H9 (cell line): ENCODE measurements at regions not wholly inside any gene's neighbourhood (a gene's known extent, or its start where the extent isn't known, plus 50 kb on each side); places are given as distances from the start of the nearest gene placed in this dataset.

Experiments
- DNase-seq: peaks from one replicate; pipeline ENCODE4 v3.0.0-alpha.2; 2017
- H2AFZ ChIP-seq: one replicate; pipeline ENCODE4 v1.6.1; 2013; ENCODE audit warnings: mild to moderate bottlenecking, low read length, control low read depth, moderate library complexity
- H2AK5ac ChIP-seq: 2 replicates; pipeline ENCODE4 v1.6.1; 2013; ENCODE audit warnings: low read length, control low read depth, mixed read lengths; ENCODE audit not compliant: insufficient read length
- H2BK120ac ChIP-seq: one replicate; pipeline ENCODE4 v1.6.1; 2013; ENCODE audit warnings: low read depth, mild to moderate bottlenecking, low read length, control low read depth, inconsistent platforms; ENCODE audit not compliant: poor library complexity, severe bottlenecking
- H2BK12ac ChIP-seq: 2 replicates; pipeline ENCODE4 v1.6.1; 2013; ENCODE audit warnings: low read length, control low read depth, mixed read lengths, low read depth; ENCODE audit not compliant: insufficient read length
- H2BK15ac ChIP-seq: 2 replicates; pipeline ENCODE4 v1.6.1; 2013; ENCODE audit warnings: low read depth, low read length, control low read depth
- H2BK20ac ChIP-seq: one replicate; pipeline ENCODE4 v1.6.1; 2013; ENCODE audit warnings: low read depth, mild to moderate bottlenecking, low read length, control low read depth, inconsistent platforms; ENCODE audit not compliant: poor library complexity, severe bottlenecking
- H2BK5ac ChIP-seq: 2 replicates; pipeline ENCODE4 v1.6.1; 2013; ENCODE audit warnings: low read length, control low read depth, mixed read lengths; ENCODE audit not compliant: insufficient read length
- H3K14ac ChIP-seq: 2 replicates; pipeline ENCODE4 v1.6.1; 2013; ENCODE audit warnings: low read length, control low read depth; ENCODE audit not compliant: insufficient read depth
- H3K18ac ChIP-seq: 2 replicates; pipeline ENCODE4 v1.6.1; 2013; ENCODE audit warnings: low read depth, mild to moderate bottlenecking, mixed read lengths, low read length, control low read depth; ENCODE audit not compliant: insufficient read length
- H3K23ac ChIP-seq: 2 replicates; pipeline ENCODE4 v1.6.1; 2013; ENCODE audit warnings: low read length, control low read depth, mixed read lengths, low read depth; ENCODE audit not compliant: insufficient read length
- H3K23me2 ChIP-seq: 2 replicates; pipeline ENCODE4 v1.6.1; 2013; ENCODE audit warnings: low read depth, mild to moderate bottlenecking, mixed read lengths, low read length, control low read depth; ENCODE audit not compliant: insufficient read length, poor library complexity, severe bottlenecking
- H3K27ac ChIP-seq: 2 replicates; pipeline ENCODE4 v1.5.1; 2013; ENCODE audit warnings: low read length, control low read depth, mixed read lengths, low read depth; ENCODE audit not compliant: insufficient read length
- H3K27me3 ChIP-seq: 2 replicates; pipeline ENCODE4 v1.6.1; 2013; ENCODE audit warnings: low read length, control low read depth, inconsistent platforms; ENCODE audit not compliant: insufficient read depth
- H3K4ac ChIP-seq: 2 replicates; pipeline ENCODE4 v1.6.1; 2013; ENCODE audit warnings: low read depth, mild to moderate bottlenecking, control low read depth, inconsistent platforms, low read length, moderate library complexity
- H3K4me1 ChIP-seq: 2 replicates; pipeline ENCODE4 v1.6.1; 2013; ENCODE audit warnings: low read length, control low read depth, inconsistent platforms; ENCODE audit not compliant: insufficient read depth
- H3K4me2 ChIP-seq: 2 replicates; pipeline ENCODE4 v1.6.1; 2013; ENCODE audit warnings: low read length, control low read depth, mixed read lengths; ENCODE audit not compliant: insufficient read length, insufficient read depth
- H3K56ac ChIP-seq: 2 replicates; pipeline ENCODE4 v1.6.1; 2013; ENCODE audit warnings: low read depth, mild to moderate bottlenecking, mixed read lengths, low read length, control low read depth; ENCODE audit not compliant: insufficient read length
- H3K79me1 ChIP-seq: 2 replicates; pipeline ENCODE4 v1.6.1; 2013; ENCODE audit warnings: low read depth, mild to moderate bottlenecking, moderate library complexity, low read length, control low read depth, inconsistent platforms; ENCODE audit not compliant: insufficient read depth, poor library complexity, severe bottlenecking
- H3K79me2 ChIP-seq: 2 replicates; pipeline ENCODE4 v1.6.1; 2013; ENCODE audit warnings: low read length, control low read depth, inconsistent platforms; ENCODE audit not compliant: insufficient read depth
- H3K9ac ChIP-seq: 2 replicates; pipeline ENCODE4 v1.6.1; 2013; ENCODE audit warnings: low read length, control low read depth, mixed read lengths; ENCODE audit not compliant: insufficient read length; ENCODE audit errors: extremely low read depth
- H3K9me3 ChIP-seq: one replicate; pipeline ENCODE4 v1.6.1; 2013; ENCODE audit warnings: low read depth, low read length, inconsistent platforms; ENCODE audit not compliant: control insufficient read depth
- H3T11ph ChIP-seq: one replicate; pipeline ENCODE4 v1.6.1; 2013; ENCODE audit warnings: mild to moderate bottlenecking, low read length, control low read depth, inconsistent platforms
- H4K20me1 ChIP-seq: one replicate; pipeline ENCODE4 v1.6.1; 2013; ENCODE audit not compliant: control insufficient read depth, insufficient read length, insufficient read depth
- H4K5ac ChIP-seq: 2 replicates; pipeline ENCODE4 v1.6.1; 2013; ENCODE audit warnings: low read depth, mild to moderate bottlenecking, mixed read lengths, low read length, control low read depth; ENCODE audit not compliant: insufficient read length
- H4K8ac ChIP-seq: replicated peaks from 2 replicates; pipeline ENCODE4 v1.6.1; 2013; ENCODE audit warnings: low read length, control low read depth, mixed read lengths, low read depth; ENCODE audit not compliant: insufficient read length
- H4K91ac ChIP-seq: 2 replicates; pipeline ENCODE4 v1.6.1; 2013; ENCODE audit warnings: low read depth, mild to moderate bottlenecking, moderate library complexity, mixed read lengths, low read length, control low read depth; ENCODE audit not compliant: insufficient read length
- H3K27ac Mint-ChIP-seq, 3 experiments: 2 replicates in 2 of 3; 3 replicates in 1 of 3; pipeline ENCODE4 v1.8.0; 2020 to 2021; ENCODE audit warnings: mixed read lengths in 3 of 3, mild to moderate bottlenecking in 1 of 3, moderate library complexity in 1 of 3
- H3K27me3 Mint-ChIP-seq: 2 replicates; pipeline ENCODE4 v1.8.0; 2021; ENCODE audit warnings: low read depth, mild to moderate bottlenecking, moderate library complexity, mixed read lengths
- H3K36me3 Mint-ChIP-seq, 3 experiments: 2 replicates in 2 of 3; 3 replicates in 1 of 3; pipeline ENCODE4 v1.8.0; 2020 to 2021; ENCODE audit warnings: low read depth in 3 of 3, mixed read lengths in 3 of 3; ENCODE audit not compliant: insufficient read depth in 1 of 3
- H3K4me1 Mint-ChIP-seq, 2 experiments: 2 replicates each; pipeline ENCODE4 v1.8.0; 2020; ENCODE audit warnings: mixed read lengths in 2 of 2
- H3K4me3 Mint-ChIP-seq, 2 experiments: 2 replicates in 1 of 2; 3 replicates in 1 of 2; pipeline ENCODE4 v1.8.0; 2020 to 2021; ENCODE audit warnings: mild to moderate bottlenecking in 2 of 2, mixed read lengths in 2 of 2, moderate library complexity in 1 of 2
- H3K9me3 Mint-ChIP-seq, 2 experiments: 2 replicates in 1 of 2; 3 replicates in 1 of 2; pipeline ENCODE4 v1.8.0; 2020; ENCODE audit warnings: mild to moderate bottlenecking in 2 of 2, mixed read lengths in 2 of 2, moderate library complexity in 1 of 2
- CTCF ChIP-seq: fragments of 200-600 bp; sonication (generic); conservative IDR thresholded peaks from 3 replicates; pipeline ENCODE4 v1.8.0; 2021; ENCODE audit warnings: antibody characterized with exemption, mild to moderate bottlenecking
- WGBS: extraction: QIAGEN DNeasy Blood & Tissue Kit; methylation state at CpG from one replicate; pipeline ENCODE4 v1.1.7; 2013; ENCODE audit warnings: missing lambda C conversion rate, low lambda C conversion rate, mixed read lengths; ENCODE audit not compliant: insufficient read length; ENCODE audit errors: extremely low coverage; 5-methylcytosine and 5-hydroxymethylcytosine counted together

DNA sequence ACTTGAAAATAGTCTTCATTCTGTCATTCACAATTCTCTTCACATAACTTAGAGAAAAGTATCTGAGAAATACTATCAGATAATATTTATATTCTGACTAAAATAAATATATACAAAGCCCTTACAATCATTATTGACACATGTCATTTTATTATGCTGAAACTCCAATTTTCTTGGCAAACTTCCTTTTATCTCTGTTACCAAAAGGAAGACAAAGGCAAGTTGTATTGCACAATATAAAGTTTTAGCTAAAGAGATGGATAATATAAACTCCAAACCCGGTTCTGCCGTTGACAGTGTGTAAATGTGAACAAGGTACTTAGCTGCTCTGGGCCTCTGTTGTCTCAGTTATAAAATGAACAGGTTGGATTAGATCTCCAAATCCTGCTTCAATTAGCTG lies 99.0 kb upstream of the MDFIC start:
- no peak overlapping the region for H3K23ac ChIP-seq
- no peak overlapping the region for H3T11ph ChIP-seq
- H3K79me1 ChIP-seq: no peaks in the 10 kb centered on the region
- TF ChIP-seq CTCF: no peak
- no peak overlapping the region for H3K56ac ChIP-seq
- WGBS: no CpG with 5 or more reads among the region's 2 CpGs
- H3K18ac ChIP-seq: no peak overlapping the region
- DNase-seq: no peak
- H2BK5ac ChIP-seq: no peak overlapping the region
- no peak overlapping the region for H4K8ac ChIP-seq
- H2BK15ac ChIP-seq: no peak overlapping the region
- H3K27me3 ChIP-seq: no peaks in the 10 kb centered on the region
- no peaks in the 10 kb centered on the region for H3K23me2 ChIP-seq
- H3K79me2 ChIP-seq: no peaks in the 10 kb centered on the region
- H4K20me1 ChIP-seq: no peaks in the 10 kb centered on the region
- H3K9ac ChIP-seq: no peak overlapping the region
- Mint-ChIP-seq H3K4me3 (no peak overlapping the region), H3K27me3 (no peaks in the 10 kb centered on the region), H3K9me3 (peaks cover 18 to 19% of the 10 kb centered on the region in 2 experiments), H3K27ac (peak overlapping the region in 1 of 3 experiments; percentile 65; a peak in 2 of 7 replicates), H3K4me1 (peaks cover 52 to 59% of the 10 kb centered on the region in 2 experiments), H3K36me3 (peaks cover 16 to 22% (median 17%) of the 10 kb centered on the region in 3 experiments)
- no peak overlapping the region for H3K4me2 ChIP-seq
- no peak overlapping the region for H3K27ac ChIP-seq
- no peak overlapping the region for H3K4ac ChIP-seq
- H2AFZ ChIP-seq: no peak overlapping the region
- no peak overlapping the region for H4K91ac ChIP-seq
- H2BK12ac ChIP-seq: no peak overlapping the region
- H3K14ac ChIP-seq: no peak overlapping the region
- peaks cover 5% of the 10 kb centered on the region; the same call in 1 of the 2 replicates for H3K4me1 ChIP-seq
- H4K5ac ChIP-seq: no peak overlapping the region
- H2BK120ac ChIP-seq: no peak overlapping the region
- H3K9me3 ChIP-seq: no peaks in the 10 kb centered on the region
- H2BK20ac ChIP-seq: no peak overlapping the region
- H2AK5ac ChIP-seq: no peak overlapping the region
